Testis (tissue), 2 donors: ENCODE measurements at regions not wholly inside any gene's neighbourhood (a gene's known extent, or its start where the extent isn't known, plus 50 kb on each side); places are given as distances from the start of the nearest gene placed in this dataset.

Experiments used
- POLR2A ChIP-seq: fragments of 450-650 bp; IDR thresholded peaks from one replicate; pipeline ENCODE4 v1.6.1; 2017; ENCODE audit warnings: antibody characterized with exemption, mild to moderate bottlenecking, moderate library complexity
- TF ChIP-seq, protein P1 (sequence below), 3 experiments: fragments of 450-650 bp in 2 of 3; fragments of 200-600 bp in 1 of 3; sonication (generic) in 1 of 3; IDR thresholded peaks; one replicate each; pipeline ENCODE4 v1.5.1; 2016 to 2019; ENCODE audit warnings: antibody characterized with exemption in 3 of 3, mild to moderate bottlenecking in 2 of 3, moderate library complexity in 1 of 3

DNA sequence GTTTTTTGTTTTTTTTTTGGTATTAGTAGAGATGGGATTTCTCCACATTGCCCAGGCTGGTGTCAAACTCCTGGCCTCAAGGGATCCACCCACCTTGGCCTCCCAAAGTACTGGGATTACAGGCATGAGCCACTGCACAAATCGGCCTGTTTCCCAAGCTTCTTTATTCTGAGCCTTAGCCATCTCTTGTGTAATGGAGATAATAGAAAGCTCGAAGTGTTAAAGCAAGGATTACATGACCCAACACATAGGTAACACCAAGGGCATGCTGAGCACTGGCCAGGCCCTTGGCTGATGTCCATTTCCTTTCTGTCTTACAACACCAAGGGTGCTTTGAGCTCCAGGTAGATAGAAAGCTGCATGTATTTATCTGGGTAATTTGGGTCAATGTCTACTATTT, 187.8 kb upstream of the MEX3C start:
- TF ChIP-seq POLR2A, result no peak
- TF ChIP-seq, protein P1, sequence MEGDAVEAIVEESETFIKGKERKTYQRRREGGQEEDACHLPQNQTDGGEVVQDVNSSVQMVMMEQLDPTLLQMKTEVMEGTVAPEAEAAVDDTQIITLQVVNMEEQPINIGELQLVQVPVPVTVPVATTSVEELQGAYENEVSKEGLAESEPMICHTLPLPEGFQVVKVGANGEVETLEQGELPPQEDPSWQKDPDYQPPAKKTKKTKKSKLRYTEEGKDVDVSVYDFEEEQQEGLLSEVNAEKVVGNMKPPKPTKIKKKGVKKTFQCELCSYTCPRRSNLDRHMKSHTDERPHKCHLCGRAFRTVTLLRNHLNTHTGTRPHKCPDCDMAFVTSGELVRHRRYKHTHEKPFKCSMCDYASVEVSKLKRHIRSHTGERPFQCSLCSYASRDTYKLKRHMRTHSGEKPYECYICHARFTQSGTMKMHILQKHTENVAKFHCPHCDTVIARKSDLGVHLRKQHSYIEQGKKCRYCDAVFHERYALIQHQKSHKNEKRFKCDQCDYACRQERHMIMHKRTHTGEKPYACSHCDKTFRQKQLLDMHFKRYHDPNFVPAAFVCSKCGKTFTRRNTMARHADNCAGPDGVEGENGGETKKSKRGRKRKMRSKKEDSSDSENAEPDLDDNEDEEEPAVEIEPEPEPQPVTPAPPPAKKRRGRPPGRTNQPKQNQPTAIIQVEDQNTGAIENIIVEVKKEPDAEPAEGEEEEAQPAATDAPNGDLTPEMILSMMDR (IDR thresholded peaks at IDR 0.05), result no peak
